ENCODE measurements at regions not wholly inside any gene's neighbourhood (a gene's known extent, or its start where the extent isn't known, plus 50 kb on each side); places are given as distances from the start of the nearest gene placed in this dataset.
A peak's percentile ranks its signal among the peaks of the same experiment; 100 is the strongest.

DNA sequence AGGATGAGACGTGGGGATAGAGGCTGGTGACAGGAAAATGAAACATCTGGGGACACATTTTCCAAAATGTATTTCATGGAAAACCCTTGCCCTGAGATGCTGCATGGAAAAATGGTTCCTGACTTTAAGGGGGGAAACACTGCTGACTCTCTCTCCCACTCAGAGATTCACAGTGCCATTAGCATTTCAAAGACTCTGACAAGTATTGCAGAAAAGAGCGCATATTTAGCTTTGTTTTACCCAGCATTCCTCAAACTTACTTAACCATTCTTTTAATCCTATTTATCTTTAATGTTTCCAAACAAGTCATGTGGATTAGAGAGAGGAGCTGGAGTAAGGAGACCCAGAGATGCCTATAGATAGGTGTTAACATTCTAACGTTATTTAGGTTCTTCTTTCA, 141.8 kb upstream of the DYRK2 start:
- DNase-seq, result no peak

DNA sequence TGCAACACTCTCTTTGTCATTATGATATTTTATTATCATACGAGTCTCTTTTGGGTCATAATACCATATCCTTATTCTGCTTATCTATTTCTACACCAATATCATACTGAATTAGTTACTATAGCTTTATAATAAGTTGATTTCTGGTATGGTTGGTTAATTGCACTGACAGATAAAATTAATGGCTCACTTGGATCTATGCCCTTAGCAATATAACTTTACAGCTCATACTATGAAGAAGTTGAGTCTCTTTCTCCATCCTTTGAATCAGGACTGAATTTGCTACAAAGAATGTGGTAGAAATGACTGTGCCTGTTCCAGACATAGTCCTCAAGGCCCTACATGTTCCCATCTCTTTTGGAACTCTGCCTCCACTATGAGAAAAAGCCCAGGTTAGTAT, 139.7 kb upstream of the DYRK2 start:
- no peak for DNase-seq

DNA sequence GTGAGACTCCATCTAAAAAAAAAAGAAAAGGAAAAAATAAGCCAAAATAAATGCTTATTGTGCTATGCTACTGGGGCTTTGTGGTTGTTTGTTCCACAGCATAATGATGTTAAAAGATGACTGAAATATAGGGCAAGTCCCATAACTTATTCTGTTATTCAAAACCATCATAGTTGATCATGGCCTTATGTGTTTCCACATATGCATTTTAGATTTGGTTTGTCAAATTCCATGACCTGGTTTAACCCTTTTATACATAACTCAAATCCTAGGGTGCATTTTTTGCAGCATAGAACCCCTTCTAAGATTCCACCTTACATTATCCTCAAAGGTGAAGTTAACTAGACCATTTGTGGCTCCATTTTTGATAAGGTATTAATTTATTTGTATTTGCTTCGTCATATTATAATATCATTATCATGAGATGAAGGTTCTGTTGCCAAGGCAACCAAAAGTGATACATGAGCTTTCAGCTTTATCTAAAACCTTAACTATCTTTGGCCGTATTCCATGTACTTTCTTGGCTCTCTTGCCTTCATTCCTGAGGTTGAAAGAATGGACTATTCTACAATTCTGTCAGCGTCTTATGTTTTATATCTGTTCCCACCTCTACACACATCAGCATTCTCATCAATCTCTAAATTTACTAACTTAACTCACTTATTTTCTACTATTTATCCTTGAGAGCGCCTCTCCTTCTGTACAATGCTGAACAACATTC, 138.7 kb upstream of the DYRK2 start:
- DNase-seq, result no peak

DNA sequence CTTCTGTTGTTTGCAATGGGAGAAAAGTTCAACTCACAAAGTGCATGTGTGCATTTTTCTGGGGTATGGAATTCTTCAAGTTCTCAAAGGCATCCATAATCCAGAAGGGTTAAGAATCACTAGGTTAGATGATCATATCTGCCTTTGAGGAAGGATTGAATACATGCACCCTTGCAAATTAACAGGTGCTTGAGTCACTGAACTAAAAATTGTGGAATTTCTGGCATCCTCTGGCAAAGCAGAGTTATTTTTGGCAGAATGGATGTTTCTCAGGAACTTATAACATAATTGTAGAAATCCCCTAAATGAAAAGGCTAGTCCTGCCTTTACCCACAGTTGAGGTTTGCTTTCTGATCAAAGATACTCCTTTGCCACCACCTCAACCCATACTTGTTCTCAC, 136.5 kb upstream of the DYRK2 start:
- no peak for DNase-seq

DNA sequence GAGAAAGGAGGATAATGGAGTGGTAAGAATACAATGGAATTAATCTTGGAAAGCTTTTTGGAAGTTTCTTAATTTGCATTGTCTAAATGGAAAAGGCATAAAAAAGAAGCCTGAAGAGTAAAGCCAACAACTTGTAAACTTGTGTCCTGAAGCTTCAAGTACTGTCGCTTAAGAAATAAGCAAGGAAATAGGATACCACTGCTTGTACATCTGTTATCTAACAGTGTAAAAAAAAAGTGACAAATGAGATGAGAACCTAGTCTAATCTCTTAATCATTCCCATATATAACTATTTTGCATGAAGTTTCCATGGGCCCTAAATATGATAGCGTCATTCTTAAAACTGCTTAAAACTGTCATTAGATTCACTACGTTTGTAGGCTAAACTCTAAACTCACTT, 134.0 kb upstream of the DYRK2 start:
- DNase-seq, result no peak

DNA sequence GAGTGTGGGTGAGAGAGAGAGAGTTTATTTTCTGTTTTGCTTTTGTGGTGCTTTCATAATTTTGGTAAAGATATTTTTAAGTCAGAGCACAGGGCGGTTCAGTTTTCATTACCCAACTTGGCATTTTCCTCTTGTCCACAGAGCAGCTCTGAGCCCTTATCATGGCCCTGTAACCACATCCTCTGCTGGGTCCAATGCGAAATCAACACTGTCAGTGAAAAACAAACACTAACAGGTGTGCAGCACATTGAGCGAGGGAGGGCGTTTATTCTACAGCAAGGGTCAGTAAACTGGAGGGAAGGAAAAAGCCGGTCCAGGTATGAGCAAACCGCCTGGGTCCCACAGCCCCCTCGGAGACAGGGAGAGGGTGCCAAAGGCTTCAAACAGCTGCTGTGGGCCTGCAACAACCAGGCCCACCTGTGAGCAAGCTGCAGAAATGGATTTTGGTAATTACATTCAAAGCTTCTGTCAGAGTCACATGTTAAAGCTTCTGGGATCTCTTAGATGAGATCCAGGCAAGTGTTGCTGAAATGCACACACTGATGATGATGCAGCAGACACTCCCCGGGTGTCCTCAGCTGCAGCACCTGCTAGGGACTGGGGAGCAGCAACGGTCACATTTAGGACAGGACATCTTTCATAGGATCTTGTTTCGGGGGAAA, 132.7 kb upstream of the DYRK2 start:
- DNase-seq, result peak; percentile 93

DNA sequence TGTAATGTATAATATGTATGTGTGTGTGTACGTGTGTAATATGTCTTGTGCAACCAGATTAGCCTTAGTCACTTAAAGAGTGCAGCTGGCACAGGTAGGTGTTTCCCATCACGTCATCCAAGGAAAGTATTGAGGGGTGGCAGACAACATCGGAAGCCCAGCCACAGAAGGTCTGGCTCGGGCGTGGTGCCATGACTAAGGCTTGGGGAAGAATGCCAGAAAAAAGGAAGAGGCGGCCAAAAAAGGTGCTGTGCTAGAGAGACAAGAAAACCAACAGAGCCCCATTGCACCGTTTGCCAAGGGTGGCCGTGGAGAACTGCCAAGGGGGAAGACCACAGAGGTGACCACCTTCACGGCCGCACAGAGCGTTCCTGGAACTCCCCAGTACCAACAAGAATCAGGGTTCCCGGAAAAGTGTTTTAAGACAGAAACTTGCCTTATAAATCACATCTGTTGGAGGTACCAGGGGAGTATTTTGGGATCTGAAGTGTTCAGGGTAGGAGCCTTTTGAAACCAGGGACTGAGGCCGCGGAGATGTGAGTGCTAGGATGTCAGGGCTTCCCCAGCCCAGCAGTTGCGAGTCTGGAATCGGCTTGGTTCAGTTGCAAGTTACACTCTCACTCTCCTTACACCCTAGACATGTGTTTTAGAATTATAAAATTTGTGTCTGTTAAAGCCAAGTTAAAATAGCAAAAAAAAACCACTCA, 131.2 kb upstream of the DYRK2 start:
- no peak for DNase-seq

DNA sequence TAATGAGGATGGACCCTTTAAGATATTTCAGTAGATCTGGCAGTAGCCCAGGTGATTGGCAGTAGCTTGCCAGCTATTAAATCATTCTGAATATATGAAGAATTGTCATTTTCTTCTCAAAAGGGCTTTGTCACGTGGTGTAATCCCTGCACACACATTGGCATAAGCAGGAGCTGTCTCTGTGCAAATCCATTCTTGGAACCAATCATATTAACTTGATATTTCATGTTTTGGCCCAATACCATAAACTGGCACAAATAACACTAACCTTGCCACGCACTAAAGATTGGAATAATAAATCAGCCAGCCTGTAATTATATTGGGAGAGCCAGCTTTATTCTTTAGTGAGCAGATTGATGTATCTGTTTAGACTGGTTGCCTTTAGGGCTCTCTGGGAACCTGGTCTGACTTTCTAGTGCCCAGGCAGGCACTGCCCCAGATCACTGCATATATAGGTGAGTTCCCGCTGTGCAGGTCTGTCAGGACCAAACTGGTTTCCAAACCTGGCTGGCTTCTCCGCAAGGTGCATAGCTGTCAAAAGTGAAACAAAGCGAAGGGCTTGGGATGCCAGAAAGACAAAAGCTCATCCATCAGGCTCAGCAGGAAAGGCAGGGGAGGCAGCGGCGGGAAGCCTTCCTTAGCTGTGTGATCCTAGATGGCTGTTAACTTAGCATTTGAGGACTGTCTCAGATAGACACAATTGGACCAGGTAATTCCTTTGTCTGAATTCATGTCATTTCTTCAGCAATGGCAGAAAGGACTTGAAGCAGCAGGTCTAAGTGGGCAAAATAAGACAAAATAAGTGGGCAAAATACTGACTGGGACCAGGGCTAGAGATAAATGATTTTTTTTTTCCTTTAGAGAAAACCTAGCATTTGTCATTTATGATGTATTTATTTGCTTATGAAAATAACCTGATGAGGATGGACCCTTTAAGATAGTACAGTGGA, 128.8 kb upstream of the DYRK2 start:
- no peak for DNase-seq

DNA sequence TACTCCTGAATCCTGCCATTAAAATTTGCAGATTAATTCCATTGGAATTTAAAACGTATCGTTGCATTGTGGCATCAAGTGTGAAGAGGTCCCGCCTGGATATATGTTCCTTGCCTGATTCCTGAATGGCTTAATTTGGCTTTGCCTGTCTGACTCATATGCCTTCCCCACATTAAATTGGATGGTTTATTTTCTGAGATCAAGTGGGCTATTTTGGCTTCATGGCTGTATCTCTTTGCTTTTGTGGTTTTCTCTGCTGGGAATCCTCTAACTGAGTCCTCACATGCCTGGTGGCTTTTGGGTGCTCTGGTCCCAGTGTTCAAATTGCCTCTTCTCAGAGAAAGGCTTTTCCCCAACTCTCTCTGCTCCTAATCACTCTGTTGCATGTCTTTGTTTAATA, 127.9 kb upstream of the DYRK2 start:
- no peak for DNase-seq

DNA sequence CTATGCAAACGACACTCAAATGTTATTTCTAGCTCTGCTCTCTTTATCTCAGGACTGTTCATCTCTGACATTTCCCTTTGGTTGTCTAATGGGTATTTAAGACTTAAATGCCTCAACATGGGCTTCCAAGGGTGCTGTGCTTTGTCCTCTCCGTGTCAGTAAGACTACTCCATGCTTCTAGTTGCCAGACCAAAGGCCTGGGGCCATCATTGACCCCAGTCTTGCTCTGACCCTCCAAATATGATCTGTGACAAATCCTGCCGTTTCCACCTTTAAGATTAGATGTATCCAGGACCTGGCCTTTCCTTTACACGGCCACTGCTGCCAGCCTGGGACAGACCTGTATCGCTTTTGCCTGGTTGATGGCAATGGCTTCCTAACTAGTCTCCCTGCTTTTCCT, 126.3 kb upstream of the DYRK2 start:
- DNase-seq, result no peak

DNA sequence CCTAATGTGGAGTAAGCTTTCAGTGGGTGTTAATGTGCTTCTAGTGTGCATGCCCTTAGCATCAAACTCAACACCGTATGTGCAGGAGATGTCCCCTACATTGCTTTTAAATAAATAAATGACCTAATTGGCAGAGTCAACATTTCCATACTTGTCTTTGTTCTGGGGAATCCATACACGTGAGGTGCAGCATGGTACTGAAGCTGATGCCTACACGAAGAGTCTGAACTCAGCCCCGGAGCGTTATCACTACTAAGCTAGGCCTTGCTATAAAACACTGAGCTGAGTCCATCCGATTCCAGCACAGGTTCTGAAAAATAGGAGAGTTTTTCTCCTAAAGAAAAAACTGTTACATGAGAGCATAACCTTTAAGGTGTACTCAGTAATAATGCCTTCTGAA, 125.0 kb upstream of the DYRK2 start:
- no peak for DNase-seq

DNA sequence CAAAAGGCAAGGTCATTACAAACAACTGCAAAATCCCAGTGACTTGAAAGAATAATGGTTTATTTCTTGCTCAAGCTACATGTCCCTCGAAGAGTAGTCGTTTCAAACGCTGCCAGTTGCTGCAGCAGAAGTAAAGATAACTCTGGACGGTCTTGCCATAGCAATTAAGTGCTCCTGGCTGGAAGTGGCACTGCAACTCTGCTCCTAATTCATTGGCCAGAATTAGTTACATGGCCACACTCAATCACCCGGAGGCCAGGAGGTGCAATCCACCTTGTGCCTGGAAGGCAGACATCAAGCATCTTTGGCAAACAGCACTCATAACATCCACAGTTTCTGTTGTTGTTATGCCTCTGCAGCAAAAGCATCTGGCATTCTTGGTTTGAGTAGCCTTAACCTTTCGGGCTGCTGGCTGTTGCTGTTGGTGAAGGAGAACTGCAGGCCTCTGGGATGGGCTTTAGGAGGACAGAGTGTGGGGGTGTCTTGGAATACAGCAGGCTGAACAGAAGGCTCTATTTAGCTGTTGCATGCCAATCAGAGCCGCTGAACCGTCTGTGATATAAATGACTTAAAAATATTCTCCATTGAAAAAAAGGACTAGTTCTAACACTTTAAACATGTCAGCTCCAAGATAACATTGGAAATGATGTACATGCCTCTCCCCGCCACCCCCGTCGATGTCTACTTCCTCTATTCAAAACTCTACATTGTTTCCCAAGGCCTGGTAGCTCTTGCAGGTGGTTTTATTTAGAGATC, 123.5 kb upstream of the DYRK2 start:
- DNase-seq, result peak; percentile 42

DNA sequence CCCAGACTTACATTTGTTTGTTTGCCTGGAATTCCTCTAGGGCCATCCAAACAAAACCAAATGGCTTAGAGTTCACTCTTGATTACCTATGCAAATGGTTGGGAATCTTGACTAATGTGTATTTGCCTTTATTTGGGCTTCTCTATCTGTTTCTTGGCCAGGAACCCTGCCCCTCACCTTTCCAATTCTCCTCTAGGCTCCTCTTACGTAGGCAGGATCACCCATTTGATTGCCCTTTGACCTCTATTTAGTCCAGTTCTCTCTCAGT, 123.0 kb upstream of the DYRK2 start:
- no peak for DNase-seq

DNA sequence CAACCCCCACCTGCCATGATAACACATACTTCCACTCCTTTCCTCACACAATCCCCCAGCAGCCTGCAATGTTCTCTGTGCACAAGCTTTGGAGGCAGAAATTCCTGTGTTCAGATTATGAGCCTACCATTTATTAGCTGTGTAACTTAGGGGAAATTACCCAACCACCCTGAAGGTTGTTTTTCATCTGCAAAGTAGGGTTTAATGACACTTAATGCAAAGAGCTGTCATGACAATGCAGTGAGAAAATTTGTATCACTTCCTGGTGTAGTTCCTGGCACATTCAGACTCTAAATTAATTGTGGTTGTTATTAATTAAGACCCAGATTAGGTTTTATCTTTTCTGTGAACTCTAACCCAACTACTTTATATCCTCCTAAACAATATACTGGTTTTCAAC, 122.4 kb upstream of the DYRK2 start:
- DNase-seq, result no peak

DNA sequence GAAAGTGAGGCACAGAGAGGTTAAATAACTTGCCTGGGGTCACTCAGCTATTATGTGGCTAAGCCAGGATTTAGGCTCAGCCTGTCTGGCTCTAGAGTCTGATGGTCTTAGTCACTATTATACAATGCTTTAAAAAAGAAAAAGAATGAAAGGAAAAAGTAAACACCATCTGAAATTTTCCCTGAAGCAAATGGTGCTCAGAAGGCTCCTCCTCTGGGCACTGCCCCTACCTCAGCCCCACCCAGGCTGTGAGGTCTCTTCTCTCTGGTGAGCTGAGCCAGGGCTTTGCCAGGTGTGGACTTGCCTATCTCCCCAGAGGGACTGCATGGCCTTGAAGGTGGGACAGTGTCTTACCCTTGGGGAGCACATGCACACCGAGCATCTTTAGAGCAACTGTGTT, 117.5 kb upstream of the DYRK2 start:
- peak; percentile 32 for DNase-seq

DNA sequence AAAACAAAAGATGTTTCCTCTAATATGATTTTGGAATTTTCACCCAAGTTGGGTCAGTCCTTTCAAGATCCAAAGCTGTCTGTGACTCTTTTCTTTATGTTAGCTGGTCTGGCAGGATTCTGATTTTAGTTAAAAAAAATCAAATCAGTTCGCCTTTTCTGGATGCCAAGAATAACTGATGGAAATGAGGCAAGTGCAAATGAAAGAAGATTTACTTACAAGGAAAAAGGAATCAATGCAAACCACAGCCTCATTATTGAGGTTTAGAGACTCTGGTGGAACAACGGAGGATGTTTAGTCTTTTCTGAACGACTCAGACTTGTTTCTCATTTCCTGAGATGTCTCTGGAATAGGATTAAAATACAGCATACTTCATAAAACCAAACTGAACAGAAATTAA, 117.0 kb upstream of the DYRK2 start:
- no peak for DNase-seq

DNA sequence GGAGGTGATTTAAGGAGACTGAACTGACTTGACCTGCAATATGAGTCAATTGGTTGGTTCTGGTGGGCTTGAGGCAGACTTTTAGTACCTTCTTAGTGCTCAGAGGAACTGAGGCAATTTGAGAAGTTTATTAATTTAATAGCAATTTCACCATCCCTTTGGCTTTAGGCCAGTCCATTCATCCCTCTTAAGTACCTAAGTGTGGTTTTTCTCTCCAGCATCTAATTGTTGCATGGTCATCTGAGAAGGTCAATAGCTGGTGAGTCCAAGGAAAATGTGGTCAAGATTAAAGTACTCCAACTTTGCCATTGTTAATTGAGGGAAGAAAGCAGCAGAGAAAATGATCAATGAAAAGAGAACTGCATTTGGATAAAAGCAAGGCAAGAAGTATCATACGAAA, 115.4 kb upstream of the DYRK2 start:
- no peak for DNase-seq

DNA sequence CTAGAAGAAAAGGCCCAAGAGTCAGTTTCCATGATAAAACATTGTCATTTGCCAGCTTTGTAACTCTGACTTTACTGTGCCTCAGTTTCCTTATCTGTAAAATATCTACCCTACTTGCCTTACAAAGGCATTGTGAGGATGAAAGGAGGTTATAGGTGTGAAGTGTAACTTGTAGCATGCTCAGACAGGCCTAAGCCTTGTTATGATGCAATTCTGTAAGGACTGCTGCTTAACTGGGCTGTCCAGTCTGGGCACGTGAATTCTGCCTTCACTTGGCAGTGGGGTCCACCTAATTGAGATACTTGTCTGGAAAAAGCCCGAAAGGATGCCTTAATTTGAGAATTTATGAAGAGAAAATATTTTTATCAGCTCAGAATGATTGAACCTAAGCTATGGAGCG, 114.5 kb upstream of the DYRK2 start:
- no peak for DNase-seq

DNA sequence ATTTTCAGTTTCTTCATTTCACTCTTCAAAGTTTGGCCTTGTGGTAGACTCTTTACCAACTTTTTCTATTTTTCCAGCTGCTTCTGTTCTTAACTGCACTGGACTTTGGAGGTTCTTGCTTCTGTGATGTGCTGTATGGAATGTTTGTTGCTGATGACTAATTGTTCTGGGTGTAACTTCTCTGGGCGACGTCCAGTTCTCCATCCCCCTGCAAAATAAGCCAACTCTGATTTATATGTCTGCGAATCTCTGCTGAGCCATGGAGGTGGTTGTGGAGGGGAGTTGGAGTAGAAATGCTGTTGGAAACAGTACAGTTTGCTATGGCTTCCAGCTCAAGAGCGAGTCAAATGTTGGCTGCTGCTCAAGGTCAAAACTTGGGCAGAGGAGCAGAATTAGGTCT, 113.9 kb upstream of the DYRK2 start:
- no peak for DNase-seq

DNA sequence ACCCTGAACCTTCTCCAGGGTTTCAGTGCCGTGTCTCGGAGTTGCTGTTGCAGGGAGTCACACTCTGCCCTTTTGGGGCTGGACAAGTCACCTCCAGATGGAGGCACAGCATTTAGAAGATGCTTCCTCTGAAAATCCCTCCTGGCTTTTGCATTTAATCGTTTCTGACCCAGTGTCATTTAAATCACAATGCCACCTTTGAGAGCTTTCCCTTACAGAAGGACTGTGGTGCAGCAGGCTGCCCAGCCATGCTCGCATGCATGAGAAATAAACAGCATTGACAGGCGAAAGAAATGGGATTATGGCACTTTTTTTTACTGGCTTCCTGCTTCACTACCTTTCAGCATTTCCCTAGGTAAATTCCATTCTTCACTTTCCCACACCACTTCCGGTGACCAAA, 113.4 kb upstream of the DYRK2 start:
- no peak for DNase-seq

DNA sequence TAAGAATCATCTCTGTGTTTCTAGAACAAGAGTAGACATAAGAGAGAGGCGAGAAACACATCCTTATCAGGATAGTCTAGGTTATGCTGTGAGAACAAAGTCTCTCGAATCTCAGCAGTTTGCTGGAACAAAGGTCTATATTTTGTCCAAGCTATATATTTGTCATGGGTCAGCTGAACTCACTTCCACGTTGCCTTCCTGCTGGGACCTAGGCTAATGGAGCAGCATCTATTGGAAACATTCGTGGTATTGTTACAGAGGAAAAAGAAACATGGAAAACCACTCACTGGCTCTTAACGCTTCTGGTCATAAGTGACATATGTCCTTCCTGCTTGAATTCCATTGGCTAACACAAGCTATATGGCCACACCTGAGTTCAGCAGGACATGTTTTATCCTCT, 112.6 kb upstream of the DYRK2 start:
- no peak for DNase-seq

DNA sequence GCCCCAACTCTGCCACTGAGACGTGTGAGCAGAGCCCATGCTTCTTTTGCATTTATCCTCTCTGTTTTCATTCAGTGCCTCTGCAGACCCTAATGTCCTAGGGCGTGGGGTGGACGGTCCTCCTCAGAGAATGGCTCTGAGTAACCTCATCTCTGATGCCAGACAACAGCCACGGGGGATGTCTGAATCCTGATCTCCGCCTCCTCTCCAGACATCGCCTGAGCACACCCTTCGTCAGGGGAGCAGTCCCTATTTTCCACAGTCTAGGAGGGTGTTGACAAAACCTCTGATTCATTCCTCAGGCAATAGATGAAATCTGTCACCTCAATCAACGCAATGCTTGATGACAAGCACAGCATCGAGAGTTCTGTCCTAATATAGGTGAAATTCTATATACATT, 109.2 kb upstream of the DYRK2 start:
- DNase-seq, result no peak

DNA sequence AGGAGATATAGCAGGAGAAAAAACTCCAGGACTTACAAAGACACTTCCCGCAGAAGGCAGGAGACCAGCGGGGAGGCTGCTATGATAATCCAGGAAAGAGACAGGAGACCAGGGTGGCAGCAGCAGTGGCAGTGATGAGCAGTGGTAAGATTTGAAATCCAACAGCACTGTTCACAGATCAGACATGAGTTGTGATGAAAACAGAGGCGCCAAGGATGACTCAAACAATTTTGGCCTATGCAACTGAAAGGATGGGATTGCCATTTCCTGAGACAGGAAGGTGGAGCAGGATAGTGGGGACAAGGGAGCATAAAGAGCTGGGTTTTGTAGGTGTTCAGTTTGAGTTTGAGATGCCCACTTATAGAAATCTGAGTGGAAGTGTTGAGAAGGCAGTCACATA, 108.6 kb upstream of the DYRK2 start:
- DNase-seq, result no peak
